DMS153 (cell line): ENCODE measurements at regions not wholly inside any gene's neighbourhood (a gene's known extent, or its start where the extent isn't known, plus 50 kb on each side); places are given as distances from the start of the nearest gene placed in this dataset.

Experiments
- DNase-seq: peaks from one replicate; lab custom pipeline; 2025; lab: John Stamatoyannopoulos, UW

- DNase-seq: no peak
Measured at GRCh38 chr7:19209166-19209696, 64.0 kb upstream of the FERD3L start.

GRCh38 chr7:19206721-19207120, 61.5 kb upstream of the FERD3L start:
- no peak for DNase-seq

- no peak for DNase-seq
Measured at GRCh38 chr7:19203686-19204085, 58.5 kb upstream of the FERD3L start.

DNA sequence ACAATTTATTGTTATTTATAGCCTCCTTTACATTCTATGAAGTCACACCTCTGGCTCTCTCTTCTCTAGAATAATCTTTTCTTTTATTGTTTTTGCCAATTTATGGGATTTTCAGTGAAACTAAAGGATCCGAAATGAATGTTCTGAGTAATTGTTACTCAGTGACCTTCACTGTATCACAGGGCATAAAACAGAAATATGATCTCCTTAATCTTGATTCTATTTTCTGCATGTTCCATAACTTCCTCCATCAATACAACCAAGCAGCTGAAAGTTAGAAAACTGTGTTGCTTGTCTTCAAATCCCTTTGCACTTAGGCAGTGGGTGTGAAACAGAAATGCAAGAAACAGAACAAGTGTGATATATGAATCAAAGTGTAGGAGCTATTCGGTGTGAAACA, 57.4 kb upstream of the FERD3L start:
- DNase-seq: no peak
